T-helper 2 cell (primary cell): ENCODE measurements at regions not wholly inside any gene's neighbourhood (a gene's known extent, or its start where the extent isn't known, plus 50 kb on each side); places are given as distances from the start of the nearest gene placed in this dataset.

ENCODE experiments used
- DNase-seq, 5 experiments: peaks; one replicate each; pipeline versions ENCODE4 v3.0.0 to v3.0.0-alpha.2; 2012 to 2022

DNA sequence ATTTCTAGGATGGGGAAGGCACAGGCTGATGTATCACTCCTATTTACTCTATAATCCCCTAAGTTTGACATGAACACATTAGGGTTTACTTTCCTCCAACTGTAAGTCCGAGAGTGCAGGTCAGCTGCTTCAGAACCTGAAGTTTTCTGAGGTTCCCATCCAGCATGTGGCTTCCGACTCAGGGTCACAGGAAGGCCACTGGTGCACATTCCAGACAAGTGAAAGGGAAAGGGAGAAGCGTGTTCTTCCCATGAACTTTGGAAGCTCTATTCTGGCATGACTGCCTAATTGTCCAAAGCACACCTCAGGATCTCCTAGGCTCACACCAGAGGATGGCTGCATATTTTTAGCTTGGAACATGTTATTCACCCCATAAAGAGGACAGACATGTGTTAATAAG, 602.6 kb downstream of the SEMA5A start:
- DNase-seq: no peak

DNA sequence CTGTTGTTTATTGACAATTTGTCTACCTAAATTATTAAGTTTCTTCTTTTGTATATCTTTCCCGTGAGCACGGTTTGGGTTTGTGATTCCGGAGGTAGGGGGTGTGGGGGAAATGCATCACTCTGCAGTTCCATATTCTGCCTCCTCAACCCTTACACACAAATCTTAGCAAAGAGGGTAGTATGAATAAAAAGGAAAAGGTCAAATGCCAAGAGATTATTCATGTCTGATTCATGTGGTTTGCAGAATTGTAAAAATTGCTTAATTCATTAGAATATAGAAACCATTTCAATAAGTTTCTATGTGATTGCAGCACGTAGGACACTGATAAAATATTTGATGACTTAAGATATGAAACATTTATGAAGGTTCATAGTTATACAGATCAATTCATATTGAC, 601.9 kb downstream of the SEMA5A start:
- no peak for DNase-seq

DNA sequence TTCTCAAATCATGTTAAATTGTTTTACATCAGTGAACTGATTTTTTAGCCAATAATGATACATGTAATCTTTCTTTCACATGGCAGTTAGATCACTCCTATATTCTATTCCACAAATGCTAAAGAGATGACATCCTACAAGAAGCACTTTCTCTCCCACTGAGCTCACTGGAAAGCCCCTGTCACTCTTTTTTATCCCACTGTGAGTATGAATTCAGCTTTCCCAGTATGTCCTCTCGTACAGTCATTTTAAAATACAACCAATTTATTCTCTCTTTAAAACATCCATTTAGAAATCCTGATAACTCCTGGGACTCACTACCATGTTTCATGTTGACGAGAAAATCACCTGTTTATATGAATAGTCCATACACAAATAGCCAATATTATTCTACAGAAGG, 599.9 kb downstream of the SEMA5A start:
- no peak for DNase-seq

DNA sequence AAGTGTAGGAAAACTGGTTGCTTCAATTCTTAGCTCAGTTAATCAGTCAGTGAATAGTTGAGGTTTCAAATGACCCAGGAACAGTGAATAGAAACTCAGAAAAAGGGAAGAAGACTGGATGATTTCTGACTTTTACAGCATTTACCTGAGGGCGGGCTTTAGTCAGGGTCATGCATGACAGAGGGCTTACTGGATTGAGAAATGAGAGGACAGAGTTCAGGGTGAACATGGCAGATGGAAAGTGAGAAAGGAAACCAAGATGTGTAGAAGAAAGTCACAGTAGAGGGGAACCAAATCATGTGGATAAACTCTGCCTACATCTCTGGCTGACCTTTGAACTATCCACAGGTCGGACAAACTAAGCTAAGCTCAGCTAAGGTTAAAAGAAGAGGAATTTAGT, 596.0 kb downstream of the SEMA5A start:
- no peak for DNase-seq

DNA sequence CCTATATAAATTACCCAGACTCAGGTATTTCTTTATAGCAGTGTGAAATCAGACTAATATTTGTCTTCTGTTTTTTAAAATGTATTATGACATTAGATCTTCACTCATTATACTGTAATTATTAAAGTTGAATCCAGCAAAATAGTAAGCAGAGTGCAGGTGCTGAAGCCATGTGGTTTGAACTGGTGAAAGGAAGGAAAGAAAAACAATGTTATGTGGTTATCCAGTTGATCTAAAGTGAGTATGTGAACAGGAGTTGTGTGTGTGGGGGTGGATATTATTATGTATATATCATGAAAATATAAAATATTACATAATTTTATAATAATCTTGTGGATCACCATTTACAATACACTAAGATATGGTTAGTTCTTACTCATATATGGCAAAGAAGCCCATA, 593.7 kb downstream of the SEMA5A start:
- no peak for DNase-seq

DNA sequence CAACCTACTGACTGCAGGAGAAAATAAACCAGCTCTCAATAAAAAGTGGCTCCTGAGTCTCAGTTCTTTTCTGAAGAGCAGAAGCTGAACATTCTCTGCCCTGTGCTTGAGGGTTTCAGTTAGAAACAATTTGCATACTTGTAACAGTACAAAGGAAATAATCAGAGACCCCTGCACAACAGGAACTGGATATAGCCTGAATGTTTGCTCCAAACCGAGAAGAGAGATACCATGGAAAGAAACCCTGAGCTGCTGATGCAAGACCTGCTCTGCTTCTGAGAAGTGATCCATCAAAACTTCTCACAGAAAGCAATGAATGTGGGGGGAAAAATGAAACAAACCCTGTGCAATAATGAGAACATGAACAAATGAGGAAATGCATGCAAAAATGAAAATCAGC, 592.9 kb downstream of the SEMA5A start:
- no peak for DNase-seq

DNA sequence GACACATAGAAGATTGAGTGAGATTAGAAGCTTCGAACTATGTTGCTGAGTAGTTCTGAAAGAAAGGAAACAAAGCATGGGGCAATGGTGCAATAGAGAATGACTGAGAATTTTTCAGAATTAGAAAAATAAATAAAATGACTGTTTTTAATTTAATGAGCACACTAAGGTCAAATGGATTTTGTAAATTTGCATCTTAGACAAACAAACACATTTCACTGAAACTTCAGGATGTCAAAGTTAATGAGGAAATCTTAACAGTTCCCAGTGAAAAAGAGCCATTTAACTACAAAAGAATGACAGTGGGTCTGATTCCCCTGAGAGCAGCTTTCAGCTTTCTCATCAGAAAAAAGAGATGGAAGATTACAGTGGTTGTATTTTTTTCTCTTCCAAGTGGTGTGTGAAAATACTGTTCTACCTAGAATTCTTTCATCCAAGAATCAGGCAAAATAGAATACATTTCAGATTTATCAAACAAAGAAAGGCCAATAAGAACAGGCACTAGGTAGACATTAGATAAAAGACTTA, 591.9 kb downstream of the SEMA5A start:
- no peak for DNase-seq

DNA sequence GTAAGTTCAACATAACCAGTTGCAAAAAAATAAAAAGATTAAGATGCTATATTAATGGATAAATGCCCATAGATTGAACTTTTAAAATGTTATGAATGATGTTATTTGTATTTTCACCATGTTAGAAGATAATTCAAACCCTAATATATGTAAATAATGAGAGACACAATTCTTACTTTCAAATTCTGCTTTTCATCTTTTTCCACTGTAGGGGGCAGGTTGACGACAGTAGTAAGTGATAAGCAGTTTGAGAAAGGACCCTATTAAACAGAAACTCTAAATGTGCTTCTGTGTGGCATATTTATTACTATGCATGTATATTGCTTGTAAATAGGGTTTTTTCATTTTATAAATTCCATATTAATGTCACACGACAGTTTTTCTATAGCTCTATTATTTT, 591.1 kb downstream of the SEMA5A start:
- no peak for DNase-seq

DNA sequence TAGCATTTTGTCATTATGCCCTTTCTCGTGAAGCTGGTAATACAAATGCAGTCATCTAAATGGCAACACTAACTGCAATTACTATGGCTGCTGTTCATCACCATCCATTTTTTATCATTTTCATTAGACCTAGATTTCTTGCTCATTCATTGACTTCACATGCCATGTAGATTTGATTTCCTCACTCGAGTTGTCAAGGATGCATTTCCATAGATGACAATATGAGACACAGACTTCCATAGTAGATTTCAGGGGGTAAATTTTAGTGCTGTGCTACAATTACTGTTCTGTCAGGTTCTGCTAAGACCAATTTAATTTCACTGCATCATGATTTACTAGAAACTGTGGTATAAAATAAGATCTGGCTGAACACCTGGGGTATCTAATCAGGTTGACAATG, 589.2 kb downstream of the SEMA5A start:
- DNase-seq: no peak

DNA sequence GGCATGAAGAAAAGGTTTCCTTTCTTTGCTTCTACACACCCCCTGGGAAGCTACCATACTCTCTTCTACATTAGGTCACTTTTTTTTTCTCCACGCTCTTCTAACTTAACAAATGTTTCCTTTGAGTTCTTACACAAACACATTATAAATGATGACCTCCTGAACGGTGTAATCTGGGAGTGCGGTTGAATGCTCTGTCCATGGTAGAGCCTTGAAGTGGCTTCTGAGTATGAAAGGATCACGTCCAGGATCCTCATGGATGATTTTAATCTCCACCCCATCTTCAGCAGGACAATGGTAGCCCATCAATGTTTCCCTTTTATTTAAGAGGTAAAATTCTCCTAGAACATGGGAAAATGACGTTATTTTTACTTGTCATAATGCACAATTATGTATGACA, 587.3 kb downstream of the SEMA5A start:
- no peak for DNase-seq

DNA sequence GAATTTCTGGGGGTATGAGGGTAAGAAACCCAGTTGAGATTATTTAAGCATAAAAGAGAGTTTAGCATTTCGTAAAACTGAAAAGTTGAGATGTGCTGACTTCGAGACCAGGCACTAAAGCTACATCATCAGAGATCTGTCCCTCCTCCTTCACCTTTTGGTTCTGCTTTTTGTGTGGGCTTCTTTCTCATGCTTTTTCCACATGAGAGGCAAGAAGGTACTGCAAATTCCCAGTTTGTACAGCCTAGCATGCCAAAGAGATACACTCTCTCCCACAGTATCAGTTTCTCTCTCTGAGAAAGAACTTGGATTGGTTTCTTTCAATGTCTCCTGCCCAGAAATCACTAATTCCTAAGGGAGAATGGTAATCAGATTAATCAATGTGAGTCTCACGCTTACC, 584.7 kb downstream of the SEMA5A start:
- DNase-seq: no peak

DNA sequence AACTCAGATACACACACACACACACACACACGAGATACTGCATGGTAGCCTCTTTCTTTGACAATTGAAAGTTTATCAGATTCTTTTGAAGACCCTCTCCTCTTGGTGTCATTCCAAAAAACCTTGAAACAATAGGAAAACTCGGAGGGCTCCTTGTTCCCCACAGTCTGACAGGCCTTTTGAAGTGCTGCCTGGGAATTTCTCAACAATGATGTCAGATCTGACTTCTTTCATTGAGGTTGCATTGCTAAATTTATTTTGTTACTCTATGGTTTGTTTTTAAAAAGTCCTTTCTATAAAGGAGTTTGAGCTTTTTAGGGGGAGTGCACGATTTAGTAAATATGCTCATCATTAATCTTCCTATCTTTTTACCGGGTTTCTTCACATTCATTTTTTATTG, 583.9 kb downstream of the SEMA5A start:
- no peak for DNase-seq

DNA sequence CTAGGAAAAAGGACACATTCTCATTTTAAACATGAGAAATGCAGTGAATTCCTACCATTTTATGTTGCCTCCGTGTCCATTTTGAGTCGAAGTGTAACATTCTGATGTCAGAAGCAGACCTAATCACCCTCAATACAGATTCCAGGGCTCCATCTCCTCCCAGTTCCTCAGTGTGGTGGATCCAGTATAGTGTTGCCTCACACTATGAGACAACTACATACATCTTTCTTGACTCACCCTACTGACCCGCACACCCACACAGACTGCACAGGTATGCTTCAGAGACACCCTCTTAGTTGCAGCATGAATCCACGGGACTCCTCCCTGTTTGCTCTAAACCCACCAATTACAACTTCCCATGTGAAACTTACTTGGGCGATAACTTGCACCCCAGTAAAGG, 564.9 kb downstream of the SEMA5A start:
- no peak for DNase-seq

DNA sequence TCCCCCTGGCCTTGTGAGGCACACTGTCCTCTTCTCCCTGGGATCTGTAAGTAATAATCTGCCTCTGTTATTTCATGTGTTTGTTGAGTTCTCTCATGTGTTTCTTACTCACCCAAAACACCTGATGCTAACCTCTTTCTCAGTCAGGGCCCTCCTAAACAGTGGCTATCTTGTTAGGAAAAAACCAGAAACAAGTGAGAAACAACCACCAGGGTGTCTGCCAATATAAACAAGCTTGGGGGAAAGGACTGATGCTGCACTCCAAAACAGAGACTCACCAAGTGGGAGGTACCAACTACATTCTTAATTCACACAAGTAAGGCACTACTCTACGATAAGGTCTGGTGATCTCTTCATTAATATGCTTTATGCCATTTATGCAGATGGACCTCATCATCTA, 564.4 kb downstream of the SEMA5A start:
- no peak for DNase-seq

DNA sequence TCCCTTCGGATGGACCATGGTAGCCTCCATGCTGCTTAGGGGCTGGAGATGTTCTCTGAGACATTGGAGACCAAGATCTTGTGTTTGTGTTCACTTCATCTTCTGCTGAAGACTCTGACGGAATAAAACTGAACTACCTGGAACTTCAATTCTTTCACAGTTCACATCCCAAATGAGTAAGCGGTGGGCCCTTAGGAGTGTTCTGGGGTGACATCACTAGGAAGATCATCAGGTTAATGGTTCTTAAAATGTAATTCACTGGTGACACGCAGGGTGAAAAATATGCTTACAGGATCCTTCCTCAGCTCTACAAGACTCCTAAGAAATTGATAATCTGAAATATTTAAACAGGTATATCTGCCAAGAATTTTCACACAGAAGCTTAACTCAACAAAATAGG, 561.5 kb downstream of the SEMA5A start:
- no peak for DNase-seq
